ENCODE measurements at regions not wholly inside any gene's neighbourhood (a gene's known extent, or its start where the extent isn't known, plus 50 kb on each side); places are given as distances from the start of the nearest gene placed in this dataset.

- TF ChIP-seq POLR2AphosphoS5 (IDR thresholded peaks at IDR 0.05; ENCODE audit: low read depth, low read length) (no peak), POLR2A (IDR thresholded peaks at IDR 0.05; ENCODE audit: low read depth, low read length) (no peak)
Measured at GRCh38 chr13:74696148-74696922, 562.1 kb upstream of the KLF12 start.

All from GM12892 (cell line).